SK-N-SH (cell line): ENCODE measurements at regions not wholly inside any gene's neighbourhood (a gene's known extent, or its start where the extent isn't known, plus 50 kb on each side); places are given as distances from the start of the nearest gene placed in this dataset.
A peak's percentile ranks its signal among the peaks of the same experiment; 100 is the strongest.

Experiments
- CTCF ChIA-PET: fragments of 300-600, 350-600 bp; formaldehyde crosslinking; extraction: SDS; loops from one replicate; lab custom pipeline; 2021; lab: Yijun Ruan, JAX
- POLR2A ChIA-PET: fragments of 350-600 bp; sonication (Branson Sonifier 250); formaldehyde crosslinking; extraction: SDS; loops from one replicate; lab custom pipeline; 2020; ENCODE audit warnings: antibody characterized with exemption, inconsistent platforms; lab: Yijun Ruan, JAX
- DNase-seq: peaks from one replicate; pipeline ENCODE4 v3.0.0; 2012
- H2AFZ ChIP-seq: fragments of 200-600 bp; sonication (generic); 2 replicates; pipeline ENCODE4 v1.8.1; 2016; ENCODE audit warnings: antibody characterized with exemption, mild to moderate bottlenecking, low read depth
- H3F3A ChIP-seq: fragments of 200-600 bp; sonication (generic); replicated peaks from 2 replicates; pipeline ENCODE3; 2016; ENCODE audit warnings: antibody characterized with exemption, mild to moderate bottlenecking; ENCODE audit not compliant: insufficient read depth
- H3K27ac ChIP-seq, 2 experiments: fragments of 200-500 bp in 1 of 2; fragments of 200-600 bp in 1 of 2; sonication (Bioruptor generic) in 1 of 2; sonication (generic), shearing (Covaris generic) in 1 of 2; 2 replicates each; pipeline versions ENCODE4 v1.5.1 to v1.6.1; 2014 to 2016; ENCODE audit warnings: low read depth in 2 of 2, inconsistent platforms in 1 of 2, low read length in 1 of 2, mild to moderate bottlenecking in 1 of 2, mixed read lengths in 1 of 2
- H3K27me3 ChIP-seq: fragments of 200-600 bp; sonication (generic), shearing (Covaris generic); 2 replicates; pipeline ENCODE4 v1.6.1; 2016; ENCODE audit warnings: mixed run types; ENCODE audit not compliant: insufficient read depth
- H3K36me3 ChIP-seq, 2 experiments: fragments of 200-500 bp in 1 of 2; fragments of 200-600 bp in 1 of 2; sonication (Bioruptor generic) in 1 of 2; sonication (generic) in 1 of 2; replicated peaks in 1 of 2; 2 replicates each; pipeline versions ENCODE3 to v1.5.1; 2014 to 2016; ENCODE audit warnings: low read length in 1 of 2, mild to moderate bottlenecking in 1 of 2; ENCODE audit not compliant: insufficient read depth in 2 of 2, control insufficient read depth in 1 of 2
- H3K4me1 ChIP-seq, 2 experiments: fragments of 200-500 bp in 1 of 2; fragments of 200-600 bp in 1 of 2; sonication (Bioruptor generic) in 1 of 2; sonication (generic), shearing (Covaris generic) in 1 of 2; 2 replicates each; pipeline versions ENCODE4 v1.5.1 to v1.6.1; 2014 to 2016; ENCODE audit warnings: low read depth in 1 of 2, low read length in 1 of 2, mixed run types in 1 of 2; ENCODE audit not compliant: insufficient read depth in 2 of 2, control insufficient read depth in 1 of 2
- H3K4me2 ChIP-seq: fragments of 200-600 bp; sonication (generic), shearing (Covaris generic); 2 replicates; pipeline ENCODE4 v1.6.1; 2017; ENCODE audit warnings: mixed run types
- H3K4me3 ChIP-seq, 2 experiments: fragments of 200-500 bp in 1 of 2; fragments of 200-600 bp in 1 of 2; sonication (Bioruptor generic) in 1 of 2; sonication (generic), shearing (Covaris generic) in 1 of 2; 2 replicates each; pipeline versions ENCODE4 v1.5.1 to v1.8.1; 2014 to 2016; ENCODE audit warnings: low read depth in 2 of 2, inconsistent platforms in 1 of 2, low read length in 1 of 2, mild to moderate bottlenecking in 1 of 2, mixed read lengths in 1 of 2, moderate library complexity in 1 of 2
- H3K79me2 ChIP-seq: fragments of 200-600 bp; sonication (generic); 2 replicates; pipeline ENCODE4 v1.8.1; 2017; ENCODE audit warnings: mild to moderate bottlenecking; ENCODE audit not compliant: insufficient read depth
- H3K9ac ChIP-seq: fragments of 200-600 bp; sonication (generic); 2 replicates; pipeline ENCODE4 v1.6.1; 2017; ENCODE audit warnings: mixed run types
- H3K9me2 ChIP-seq: fragments of 200-600 bp; sonication (generic); 2 replicates; pipeline ENCODE4 v1.6.1; 2017; ENCODE audit warnings: mixed run types
- H3K9me3 ChIP-seq: fragments of 200-600 bp; sonication (generic); 2 replicates; pipeline ENCODE4 v1.6.1; 2017; ENCODE audit warnings: mixed run types, mild to moderate bottlenecking, moderate library complexity
- H4K20me1 ChIP-seq: fragments of 200-600 bp; sonication (generic); 2 replicates; pipeline ENCODE4 v1.6.1; 2017; ENCODE audit warnings: mild to moderate bottlenecking, mixed run types; ENCODE audit not compliant: insufficient read depth
- CTCF ChIP-seq: fragments of 200-600 bp; sonication (generic); IDR thresholded peaks from 2 replicates; pipeline ENCODE4 v1.6.1; 2017; ENCODE audit warnings: antibody characterized with exemption, mild to moderate bottlenecking, moderate library complexity
- EP300 ChIP-seq, 2 experiments: IDR thresholded peaks; 2 replicates each; pipeline versions ENCODE4 v1.4.0 to v1.6.1; 2012; ENCODE audit warnings: borderline replicate concordance in 1 of 2, low read depth in 1 of 2, low read length in 1 of 2
- EZH2phosphoT487 ChIP-seq: fragments of 200-600 bp; sonication (generic); IDR thresholded peaks from 2 replicates; pipeline ENCODE4 v1.6.1; 2017; ENCODE audit warnings: low read depth, mixed run types, mild to moderate bottlenecking, antibody characterized with exemption, moderate library complexity, borderline replicate concordance
- FOSL2 ChIP-seq: IDR thresholded peaks from 2 replicates; pipeline ENCODE4 v1.4.0; 2012; ENCODE audit warnings: low read depth, mild to moderate bottlenecking, moderate library complexity, borderline replicate concordance
- FOXJ3 ChIP-seq: sonication (generic); formaldehyde crosslinking; IDR thresholded peaks from 2 replicates; pipeline ENCODE4 v1.5.1; 2020; ENCODE audit warnings: mild to moderate bottlenecking, missing genetic modification reagents
- GABPA ChIP-seq: IDR thresholded peaks from 2 replicates; pipeline ENCODE4 v1.4.0; 2012; ENCODE audit warnings: low read depth, mild to moderate bottlenecking
- MAX ChIP-seq: IDR thresholded peaks from 2 replicates; pipeline ENCODE4 v1.4.0; 2012; ENCODE audit warnings: low read depth
- MEF2A ChIP-seq: IDR thresholded peaks from 2 replicates; pipeline ENCODE4 v1.4.0; 2012; ENCODE audit warnings: low read depth, borderline replicate concordance
- NFIC ChIP-seq: IDR thresholded peaks from 2 replicates; pipeline ENCODE4 v1.4.0; 2012; ENCODE audit warnings: borderline replicate concordance
- PBX3 ChIP-seq: IDR thresholded peaks from 2 replicates; pipeline ENCODE4; 2012
- POLR2AphosphoS5 ChIP-seq: IDR thresholded peaks from 2 replicates; pipeline ENCODE4 v1.6.1; 2012; ENCODE audit warnings: low read depth, low read length
- RAD21 ChIP-seq: IDR thresholded peaks from 2 replicates; pipeline ENCODE4 v1.6.1; 2012; ENCODE audit warnings: mild to moderate bottlenecking, low read length
- RCOR1 ChIP-seq: fragments of 150-350 bp; IDR thresholded peaks from 2 replicates; pipeline ENCODE4 v1.6.1; 2017; ENCODE audit warnings: antibody characterized with exemption, low read length
- RXRA ChIP-seq: IDR thresholded peaks from 2 replicates; pipeline ENCODE4 v1.4.0; 2012; ENCODE audit warnings: low read depth, mild to moderate bottlenecking, borderline replicate concordance
- SMC3 ChIP-seq: IDR thresholded peaks from 2 replicates; pipeline ENCODE4 v1.6.1; 2012; ENCODE audit warnings: low read depth, low read length, improper control_type of control experiment
- TAF1 ChIP-seq: IDR thresholded peaks from 2 replicates; pipeline ENCODE4 v1.6.1; 2012; ENCODE audit warnings: low read depth, mild to moderate bottlenecking, low read length, moderate library complexity, borderline replicate concordance
- TCF12 ChIP-seq: IDR thresholded peaks from 2 replicates; pipeline ENCODE4 v1.4.0; 2012
- TEAD4 ChIP-seq: IDR thresholded peaks from 2 replicates; pipeline ENCODE4 v1.4.0; 2012; ENCODE audit warnings: mild to moderate bottlenecking, borderline replicate concordance; ENCODE audit not compliant: insufficient read depth
- YY1 ChIP-seq: IDR thresholded peaks from 2 replicates; pipeline ENCODE4 v1.4.0; 2012; ENCODE audit warnings: low read depth, mild to moderate bottlenecking
- WGBS: methylation state at CpG from one replicate; pipeline ENCODE4 v1.1.6; 2017; ENCODE audit warnings: low lambda C conversion rate; 5-methylcytosine and 5-hydroxymethylcytosine counted together

GRCh38 chr5:112649882-112650281 is 87.8 kb upstream of the APC start:
- no peak for DNase-seq
- Histone ChIP-seq H3K9me2 (no peaks in the 10 kb centered on the region), H3K4me2 (no peak overlapping the region), H4K20me1 (no peaks in the 10 kb centered on the region), H2AFZ (no peak overlapping the region)
- POLR2A ChIA-PET, result no interaction called here
- CTCF ChIA-PET, result no interaction called here
- TF ChIP-seq EP300 (IDR thresholded peaks at IDR 0.05; ENCODE audit: borderline replicate concordance in 1 of 2, low read depth in 1 of 2, low read length in 1 of 2) (no peak), NFIC (no peak), PBX3 (no peak)
- TF ChIP-seq, all 33 proteins: peak for 0
- Histone ChIP-seq H3K9me3 (no peaks in the 10 kb centered on the region), H3K27me3 (no peaks in the 10 kb centered on the region), H3K9ac (no peak overlapping the region), H3K36me3 (no peaks in the 10 kb centered on the region), H3K4me3 (no peak overlapping the region), H3K4me1 (no peaks in the 10 kb centered on the region), H3K79me2 (no peaks in the 10 kb centered on the region), H3F3A (no peaks in the 10 kb centered on the region), H3K27ac (no peak overlapping the region)
- 56% methylated on average over 6 of the region's 6 CpGs for WGBS

GRCh38 chr5:112653638-112654205 is 84.0 kb upstream of the APC start:
- POLR2A ChIA-PET, result no interaction called here
- 57% methylated on average over 5 of the region's 5 CpGs for WGBS

More at GRCh38 chr5:112653638-112654205, 84.0 kb upstream of the APC start:
- Histone ChIP-seq H3K27ac (no peak overlapping the region), H4K20me1 (no peaks in the 10 kb centered on the region), H3K4me2 (no peak overlapping the region), H3K27me3 (no peaks in the 10 kb centered on the region), H3K9me2 (no peaks in the 10 kb centered on the region), H3K4me1 (no peaks in the 10 kb centered on the region), H3K9me3 (no peaks in the 10 kb centered on the region), H2AFZ (0 out of 2 replicates have a peak overlapping the region, but pooled peaks have one; percentile 14), H3F3A (no peaks in the 10 kb centered on the region), H3K9ac (no peak overlapping the region), H3K79me2 (no peaks in the 10 kb centered on the region), H3K4me3 (no peak overlapping the region), H3K36me3 (no peaks in the 10 kb centered on the region)
- DNase-seq, result no peak
- TF ChIP-seq GABPA (no peak), FOSL2 (no peak), CTCF (no peak), EZH2phosphoT487 (no peak), MAX (no peak), SMC3 (no peak), TAF1 (no peak), TCF12 (no peak), RXRA (no peak), RAD21 (no peak), RCOR1 (no peak), YY1 (no peak), TEAD4 (no peak), FOXJ3 (CRISPR knock-in tag) (no peak), MEF2A (no peak), POLR2AphosphoS5 (no peak)
- CTCF ChIA-PET, result interaction anchor here (1.5 kb wide), 1 partner anchor 103 kb away, joined by 4 read pairs; no protein-coding TSS in a partner anchor
